ENCODE measurements at regions not wholly inside any gene's neighbourhood (a gene's known extent, or its start where the extent isn't known, plus 50 kb on each side); places are given as distances from the start of the nearest gene placed in this dataset.

- TF ChIP-seq POLR2A (IDR thresholded peaks at IDR 0.05), result no peak
- TF ChIP-seq, protein P1, sequence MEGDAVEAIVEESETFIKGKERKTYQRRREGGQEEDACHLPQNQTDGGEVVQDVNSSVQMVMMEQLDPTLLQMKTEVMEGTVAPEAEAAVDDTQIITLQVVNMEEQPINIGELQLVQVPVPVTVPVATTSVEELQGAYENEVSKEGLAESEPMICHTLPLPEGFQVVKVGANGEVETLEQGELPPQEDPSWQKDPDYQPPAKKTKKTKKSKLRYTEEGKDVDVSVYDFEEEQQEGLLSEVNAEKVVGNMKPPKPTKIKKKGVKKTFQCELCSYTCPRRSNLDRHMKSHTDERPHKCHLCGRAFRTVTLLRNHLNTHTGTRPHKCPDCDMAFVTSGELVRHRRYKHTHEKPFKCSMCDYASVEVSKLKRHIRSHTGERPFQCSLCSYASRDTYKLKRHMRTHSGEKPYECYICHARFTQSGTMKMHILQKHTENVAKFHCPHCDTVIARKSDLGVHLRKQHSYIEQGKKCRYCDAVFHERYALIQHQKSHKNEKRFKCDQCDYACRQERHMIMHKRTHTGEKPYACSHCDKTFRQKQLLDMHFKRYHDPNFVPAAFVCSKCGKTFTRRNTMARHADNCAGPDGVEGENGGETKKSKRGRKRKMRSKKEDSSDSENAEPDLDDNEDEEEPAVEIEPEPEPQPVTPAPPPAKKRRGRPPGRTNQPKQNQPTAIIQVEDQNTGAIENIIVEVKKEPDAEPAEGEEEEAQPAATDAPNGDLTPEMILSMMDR (IDR thresholded peaks at IDR 0.05), result no peak
Observed at GRCh38 chr1:163885510-163885909, 563.8 kb downstream of the NUF2 start.
